ENCODE measurements at regions not wholly inside any gene's neighbourhood (a gene's known extent, or its start where the extent isn't known, plus 50 kb on each side); places are given as distances from the start of the nearest gene placed in this dataset.

DNA sequence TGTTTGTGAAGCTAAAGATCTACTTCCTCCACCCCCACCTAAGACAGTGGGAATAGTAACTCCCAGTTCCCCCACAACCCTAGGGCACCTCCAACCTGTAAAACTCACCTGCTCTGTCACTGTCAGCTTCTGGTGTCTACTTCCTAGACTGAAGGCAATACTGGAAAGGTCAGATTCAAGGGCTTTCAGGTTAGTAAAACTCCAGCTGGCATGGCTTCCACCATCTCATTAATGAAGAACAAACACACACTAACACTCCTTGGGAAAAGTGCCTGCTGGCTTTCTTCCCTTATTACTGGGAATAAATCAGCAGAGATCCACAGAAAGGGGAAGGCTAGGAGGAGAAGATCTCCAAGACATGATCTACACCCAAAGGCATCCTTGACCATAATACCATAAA is 109.9 kb downstream of the TMEM174 start:
- TF ChIP-seq, protein P1, sequence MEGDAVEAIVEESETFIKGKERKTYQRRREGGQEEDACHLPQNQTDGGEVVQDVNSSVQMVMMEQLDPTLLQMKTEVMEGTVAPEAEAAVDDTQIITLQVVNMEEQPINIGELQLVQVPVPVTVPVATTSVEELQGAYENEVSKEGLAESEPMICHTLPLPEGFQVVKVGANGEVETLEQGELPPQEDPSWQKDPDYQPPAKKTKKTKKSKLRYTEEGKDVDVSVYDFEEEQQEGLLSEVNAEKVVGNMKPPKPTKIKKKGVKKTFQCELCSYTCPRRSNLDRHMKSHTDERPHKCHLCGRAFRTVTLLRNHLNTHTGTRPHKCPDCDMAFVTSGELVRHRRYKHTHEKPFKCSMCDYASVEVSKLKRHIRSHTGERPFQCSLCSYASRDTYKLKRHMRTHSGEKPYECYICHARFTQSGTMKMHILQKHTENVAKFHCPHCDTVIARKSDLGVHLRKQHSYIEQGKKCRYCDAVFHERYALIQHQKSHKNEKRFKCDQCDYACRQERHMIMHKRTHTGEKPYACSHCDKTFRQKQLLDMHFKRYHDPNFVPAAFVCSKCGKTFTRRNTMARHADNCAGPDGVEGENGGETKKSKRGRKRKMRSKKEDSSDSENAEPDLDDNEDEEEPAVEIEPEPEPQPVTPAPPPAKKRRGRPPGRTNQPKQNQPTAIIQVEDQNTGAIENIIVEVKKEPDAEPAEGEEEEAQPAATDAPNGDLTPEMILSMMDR (IDR thresholded peaks at IDR 0.05): no peak
- no peak for TF ChIP-seq POLR2AphosphoS5 (IDR thresholded peaks at IDR 0.05)
- no peak for TF ChIP-seq EP300 (IDR thresholded peaks at IDR 0.05)
- TF ChIP-seq POLR2A (IDR thresholded peaks at IDR 0.05): no peak

All from stomach (tissue), 4 donors.